Kidney tubule cell (primary cell): ENCODE measurements at regions not wholly inside any gene's neighbourhood (a gene's known extent, or its start where the extent isn't known, plus 50 kb on each side); places are given as distances from the start of the nearest gene placed in this dataset.
"Not testable (repeated sequence)": the region's sequence is repeated elsewhere in the genome, so short reads cannot be mapped to it uniquely, and the experiment has no call there.

Experiments
- DNase-seq: peaks from one replicate; pipeline ENCODE4 v3.0.0-alpha.2; 2018; ENCODE audit warnings: low spot score

DNA sequence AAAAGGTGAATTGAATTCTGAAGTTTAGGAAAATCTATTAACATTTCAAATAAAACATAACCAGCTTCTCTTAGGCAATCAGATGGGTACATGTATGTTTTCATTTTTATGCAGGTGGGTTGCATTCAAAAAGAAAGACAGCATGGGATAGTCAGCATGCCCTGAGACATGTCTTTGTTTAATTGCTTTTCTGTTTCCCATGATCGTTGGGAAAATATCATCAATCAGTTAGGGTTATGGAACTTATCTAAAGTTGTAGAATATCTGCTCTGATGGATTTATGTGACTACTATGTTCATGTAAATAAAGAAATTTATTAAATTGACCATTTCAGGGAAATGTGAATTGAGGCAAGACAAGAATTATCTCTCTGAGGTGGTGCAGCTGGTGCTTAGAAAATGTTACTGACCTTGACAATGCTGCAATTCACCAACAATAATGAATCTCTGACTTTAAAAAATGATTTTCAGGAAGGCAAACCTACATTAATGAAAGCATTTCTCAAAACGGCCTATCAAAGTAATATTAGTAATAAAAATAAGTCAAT, 112.7 kb downstream of the RFPL4B start:
- DNase-seq: no peak

GRCh38 chr6:112464901-112465665, 118.0 kb downstream of the RFPL4B start:
- no peak for DNase-seq

DNA sequence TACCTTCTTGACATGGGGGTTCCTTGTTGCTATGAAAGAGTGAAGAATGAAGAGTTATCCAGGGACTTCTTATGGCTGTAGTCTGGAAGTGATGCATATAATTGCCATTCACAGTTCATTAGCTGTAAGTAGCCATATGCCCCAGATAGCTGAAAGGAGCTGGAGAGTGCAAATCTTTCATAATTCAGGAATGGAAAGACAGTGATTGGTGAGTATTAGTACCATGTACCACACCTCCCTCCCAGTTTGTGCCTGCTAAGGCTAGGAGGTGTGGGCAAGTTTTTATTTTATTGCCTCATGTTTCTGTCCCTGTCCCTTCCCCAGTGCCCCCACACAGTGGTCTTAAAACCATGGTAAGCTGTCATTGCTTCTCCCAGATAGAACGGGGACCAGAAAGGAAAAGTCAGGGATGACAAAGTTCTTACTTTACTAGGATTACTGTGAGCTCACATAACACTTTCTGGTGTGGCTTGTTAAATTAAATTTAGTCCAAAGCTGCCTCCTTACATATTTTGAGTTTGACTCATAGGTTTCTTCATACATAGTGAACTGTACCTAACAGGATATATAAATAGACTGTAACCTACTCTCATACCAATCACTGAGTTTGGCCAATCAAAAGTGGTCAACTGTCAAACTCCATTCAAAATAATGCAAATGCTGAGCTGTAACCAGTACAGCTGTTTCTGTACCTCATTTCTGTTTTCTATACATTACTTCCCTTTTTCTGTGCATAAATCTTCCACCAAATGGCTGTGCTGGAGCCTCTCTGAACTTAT, 119.4 kb downstream of the RFPL4B start:
- DNase-seq: peak; percentile 80

DNA sequence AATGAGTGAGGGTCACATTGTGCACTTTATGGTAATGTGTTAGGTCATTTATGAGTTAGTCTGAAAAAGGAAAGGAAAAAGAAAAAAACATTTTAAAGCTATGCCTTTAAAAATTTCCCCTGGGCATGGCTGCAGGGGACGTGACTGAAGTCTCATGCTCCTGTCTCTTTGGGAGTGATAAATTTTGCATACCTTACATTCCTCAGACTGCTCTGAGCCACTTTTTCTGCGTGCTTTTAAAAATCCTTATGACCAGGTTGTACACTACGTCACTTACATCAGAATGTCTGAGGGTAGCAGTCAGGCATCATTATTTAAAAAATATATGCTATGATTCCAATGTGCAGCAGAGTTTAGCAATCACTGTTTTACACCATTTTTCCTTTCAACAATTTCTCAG, 121.2 kb downstream of the RFPL4B start:
- peak; percentile 89 for DNase-seq

- no peak for DNase-seq
These were observed 122.2 kb downstream of the RFPL4B start for GRCh38 chr6:112469306-112469705.

GRCh38 chr6:112470376-112470775, 123.2 kb downstream of the RFPL4B start:
- no peak for DNase-seq

DNA sequence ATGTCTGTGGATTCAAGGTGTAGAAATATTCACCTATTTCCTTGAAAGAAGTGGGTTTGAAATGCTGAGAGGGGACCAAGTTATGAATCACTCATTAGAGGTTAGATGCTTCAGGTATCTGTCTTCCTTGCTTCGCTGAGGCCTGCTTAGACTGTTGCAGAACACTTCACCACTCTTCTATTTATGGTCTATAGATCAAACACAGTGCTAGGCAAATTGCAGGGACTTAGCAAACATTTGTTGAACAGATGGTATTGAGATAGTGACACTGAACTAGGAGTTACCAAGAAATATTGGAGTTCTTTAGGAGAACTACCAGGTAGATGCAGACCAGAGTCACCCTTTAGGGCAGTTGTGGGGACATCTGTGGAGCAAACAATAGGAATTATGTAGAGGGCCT, 123.8 kb downstream of the RFPL4B start:
- DNase-seq: peak; percentile 41

DNA sequence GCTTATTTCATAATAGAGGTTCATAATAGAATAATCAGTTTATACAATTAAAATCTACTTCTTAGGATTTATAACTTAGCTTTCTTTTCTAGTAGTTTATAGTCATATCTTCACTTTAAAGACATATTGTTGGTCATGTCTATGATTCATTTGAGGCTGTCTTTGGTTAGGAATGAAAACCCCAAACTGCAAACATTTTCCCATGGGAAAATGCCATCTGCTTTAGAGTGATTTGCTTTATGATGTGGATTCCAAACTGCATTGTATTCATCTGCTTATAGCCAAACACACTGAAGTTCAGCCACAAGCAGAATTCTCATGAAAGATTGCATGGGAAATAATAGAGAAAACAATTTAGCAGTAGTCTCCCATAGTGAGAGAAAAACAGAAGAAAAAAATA, 128.0 kb downstream of the RFPL4B start:
- no peak for DNase-seq

DNA sequence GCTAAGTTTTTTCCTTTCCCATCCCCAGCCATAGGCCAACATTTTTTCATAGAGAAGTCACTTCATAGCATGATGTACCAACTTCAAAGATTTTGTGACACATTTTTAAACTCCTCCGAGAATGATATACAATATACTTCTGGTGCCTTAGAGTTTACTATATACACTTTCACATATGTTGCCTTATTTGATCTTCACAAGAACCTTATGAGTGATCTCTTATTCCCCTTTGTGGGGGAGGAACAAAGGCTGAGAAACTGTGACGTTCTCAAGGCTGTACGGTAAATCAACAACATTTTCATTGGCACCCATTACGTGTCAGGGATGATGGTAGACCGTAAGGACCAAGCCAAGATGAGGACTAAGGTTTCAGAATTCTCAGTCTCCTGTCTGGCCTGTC, 130.0 kb downstream of the RFPL4B start:
- no peak for DNase-seq

DNA sequence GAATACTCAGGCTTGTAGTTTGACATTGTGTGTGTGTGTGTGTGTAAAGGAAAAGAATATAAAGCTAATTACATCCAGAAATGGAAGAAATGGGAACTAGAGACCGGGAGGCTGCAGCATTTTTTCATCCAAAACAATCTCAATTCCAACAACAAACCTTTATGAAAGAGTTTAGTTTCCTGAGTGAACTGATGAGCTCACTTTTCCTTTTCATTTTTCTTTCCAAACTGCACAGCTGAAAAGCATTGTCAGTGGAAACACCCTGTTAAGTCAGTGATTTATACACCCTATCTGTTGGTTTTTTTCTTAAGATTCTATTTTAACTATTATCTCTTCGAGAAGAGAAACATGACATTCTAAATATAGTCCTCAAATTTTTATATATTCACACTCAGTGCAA, 130.9 kb downstream of the RFPL4B start:
- no peak for DNase-seq

DNA sequence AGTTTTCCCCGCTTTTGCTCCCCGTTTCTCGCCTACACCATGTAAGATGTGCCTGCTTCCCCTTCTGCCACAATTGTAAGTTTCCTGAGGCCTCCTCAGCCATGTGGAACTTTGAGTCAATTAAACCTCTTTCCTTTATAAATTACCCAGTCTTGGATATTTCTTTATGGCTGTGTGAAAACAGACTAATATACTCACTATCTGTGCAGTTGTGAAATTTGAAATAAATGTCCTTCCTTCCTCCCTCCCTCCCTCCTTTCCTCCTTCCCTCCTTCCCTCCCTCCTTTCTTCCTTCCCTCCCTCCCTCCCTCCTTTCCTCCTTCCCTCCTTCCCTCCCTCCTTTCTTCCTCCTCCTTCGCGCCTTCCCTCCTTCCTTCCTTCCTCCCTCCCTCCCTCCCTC, 132.8 kb downstream of the RFPL4B start:
- DNase-seq: not testable (repeated sequence)

GRCh38 chr6:112480553-112480952, 133.4 kb downstream of the RFPL4B start:
- peak; percentile 33 for DNase-seq

DNA sequence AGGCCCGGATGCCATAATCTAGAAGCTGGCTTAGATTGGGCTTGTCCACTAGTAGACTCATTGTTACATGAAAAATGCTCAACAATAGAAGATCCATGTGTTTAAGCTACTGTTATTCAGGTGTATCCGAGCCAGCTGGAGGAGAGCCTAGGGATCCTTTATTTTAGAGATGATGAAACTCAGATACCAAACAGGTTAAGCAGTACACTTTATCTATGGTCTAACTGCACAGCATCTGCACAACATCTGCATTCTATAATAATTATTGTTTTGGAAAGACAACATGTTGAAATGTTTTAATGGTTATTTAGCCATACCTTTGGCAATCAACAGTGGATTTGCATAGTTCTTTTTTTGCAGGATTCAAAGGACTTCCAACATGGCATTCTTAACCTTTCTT, 134.1 kb downstream of the RFPL4B start:
- no peak for DNase-seq

GRCh38 chr6:112482373-112482772, 135.2 kb downstream of the RFPL4B start:
- peak; percentile 25 for DNase-seq

- DNase-seq: no peak
These were observed 138.1 kb downstream of the RFPL4B start for GRCh38 chr6:112485120-112485826.

- no peak for DNase-seq
These were observed 138.7 kb downstream of the RFPL4B start for GRCh38 chr6:112485827-112486212.

GRCh38 chr6:112486454-112486853, 139.3 kb downstream of the RFPL4B start:
- no peak for DNase-seq

DNA sequence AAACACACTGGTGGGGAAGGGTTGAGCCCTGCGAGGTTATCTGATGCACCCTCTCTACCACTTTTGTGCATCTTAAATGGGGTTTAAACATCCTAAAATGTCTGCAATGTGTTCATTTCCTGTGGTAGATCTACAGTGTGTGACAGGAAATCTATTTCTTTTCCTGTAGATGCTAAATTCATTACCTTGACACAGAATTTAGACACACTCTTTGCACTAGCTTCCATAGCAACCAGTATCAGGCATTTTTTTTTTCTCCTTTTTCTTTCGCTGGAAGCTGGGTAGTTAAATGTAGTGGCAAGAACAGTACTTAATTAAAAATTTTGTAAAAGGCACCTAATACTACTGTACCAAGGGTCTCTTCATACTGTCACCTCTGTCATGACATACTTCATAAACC, 141.1 kb downstream of the RFPL4B start:
- no peak for DNase-seq

DNA sequence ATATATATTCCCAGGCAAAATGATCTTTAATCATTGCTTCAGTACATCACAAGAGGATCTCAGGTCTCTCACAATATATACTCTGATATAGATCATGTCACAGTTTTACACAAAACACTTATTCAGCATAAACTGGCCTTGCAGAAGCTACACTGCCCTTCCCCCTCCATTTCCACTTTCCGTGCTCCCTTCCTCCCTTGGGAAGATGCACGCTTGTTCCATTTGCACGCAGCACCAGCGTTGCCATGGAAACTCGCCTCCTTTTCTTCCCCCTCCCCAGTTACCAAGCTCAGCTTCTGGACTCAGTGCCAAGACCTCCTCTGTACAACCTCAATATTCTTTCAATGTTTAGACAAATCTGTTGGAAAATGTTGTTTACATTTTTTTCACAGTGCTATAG, 154.6 kb downstream of the RFPL4B start:
- DNase-seq: no peak

- DNase-seq: no peak
These were observed 155.4 kb downstream of the RFPL4B start for GRCh38 chr6:112502351-112503090.

GRCh38 chr6:112503091-112503596, 156.0 kb downstream of the RFPL4B start:
- no peak for DNase-seq

DNA sequence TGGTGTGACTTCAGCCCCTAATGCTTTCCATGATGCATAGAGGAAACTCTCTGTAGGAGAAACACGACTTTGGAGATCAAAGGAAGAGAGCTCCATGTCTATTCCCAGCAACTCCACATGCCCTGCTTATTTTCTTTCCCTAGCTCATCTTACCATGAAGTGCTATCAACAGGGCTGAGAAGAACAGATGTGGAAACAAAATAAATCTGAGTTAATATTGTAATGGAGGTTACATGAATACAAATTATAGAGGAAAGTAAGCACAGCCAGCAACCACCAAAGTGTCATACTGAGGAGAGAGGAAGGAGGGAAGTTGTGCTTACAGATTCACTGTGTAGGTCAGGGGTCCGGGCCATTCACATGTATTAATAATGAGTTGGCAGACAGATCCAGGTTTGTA, 157.5 kb downstream of the RFPL4B start:
- DNase-seq: no peak
